ENCODE measurements at regions not wholly inside any gene's neighbourhood (a gene's known extent, or its start where the extent isn't known, plus 50 kb on each side); places are given as distances from the start of the nearest gene placed in this dataset.
A peak's percentile ranks its signal among the peaks of the same experiment; 100 is the strongest.

- no peaks in the 10 kb centered on the region for H3K36me3 ChIP-seq (ENCODE audit: control insufficient read depth, insufficient read depth, low read length)
- TF ChIP-seq, protein P1, sequence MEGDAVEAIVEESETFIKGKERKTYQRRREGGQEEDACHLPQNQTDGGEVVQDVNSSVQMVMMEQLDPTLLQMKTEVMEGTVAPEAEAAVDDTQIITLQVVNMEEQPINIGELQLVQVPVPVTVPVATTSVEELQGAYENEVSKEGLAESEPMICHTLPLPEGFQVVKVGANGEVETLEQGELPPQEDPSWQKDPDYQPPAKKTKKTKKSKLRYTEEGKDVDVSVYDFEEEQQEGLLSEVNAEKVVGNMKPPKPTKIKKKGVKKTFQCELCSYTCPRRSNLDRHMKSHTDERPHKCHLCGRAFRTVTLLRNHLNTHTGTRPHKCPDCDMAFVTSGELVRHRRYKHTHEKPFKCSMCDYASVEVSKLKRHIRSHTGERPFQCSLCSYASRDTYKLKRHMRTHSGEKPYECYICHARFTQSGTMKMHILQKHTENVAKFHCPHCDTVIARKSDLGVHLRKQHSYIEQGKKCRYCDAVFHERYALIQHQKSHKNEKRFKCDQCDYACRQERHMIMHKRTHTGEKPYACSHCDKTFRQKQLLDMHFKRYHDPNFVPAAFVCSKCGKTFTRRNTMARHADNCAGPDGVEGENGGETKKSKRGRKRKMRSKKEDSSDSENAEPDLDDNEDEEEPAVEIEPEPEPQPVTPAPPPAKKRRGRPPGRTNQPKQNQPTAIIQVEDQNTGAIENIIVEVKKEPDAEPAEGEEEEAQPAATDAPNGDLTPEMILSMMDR (IDR thresholded peaks at IDR 0.05; ENCODE audit: insufficient read depth, low read depth, low read length) = no peak
- DNase-seq (ENCODE audit: low read depth) = no peak
- ChIA-PET POLR2A (no interaction called here), CTCF (no interaction called here)
- no peak overlapping the region for H3K4me3 ChIP-seq (ENCODE audit: low read depth, low read length)
- no peaks in the 10 kb centered on the region for H3K27me3 ChIP-seq (ENCODE audit: control insufficient read depth, insufficient read depth, low read length)
These were observed 667.3 kb downstream of the SLC16A7 start for GRCh38 chr12:60263161-60263560.

DNA sequence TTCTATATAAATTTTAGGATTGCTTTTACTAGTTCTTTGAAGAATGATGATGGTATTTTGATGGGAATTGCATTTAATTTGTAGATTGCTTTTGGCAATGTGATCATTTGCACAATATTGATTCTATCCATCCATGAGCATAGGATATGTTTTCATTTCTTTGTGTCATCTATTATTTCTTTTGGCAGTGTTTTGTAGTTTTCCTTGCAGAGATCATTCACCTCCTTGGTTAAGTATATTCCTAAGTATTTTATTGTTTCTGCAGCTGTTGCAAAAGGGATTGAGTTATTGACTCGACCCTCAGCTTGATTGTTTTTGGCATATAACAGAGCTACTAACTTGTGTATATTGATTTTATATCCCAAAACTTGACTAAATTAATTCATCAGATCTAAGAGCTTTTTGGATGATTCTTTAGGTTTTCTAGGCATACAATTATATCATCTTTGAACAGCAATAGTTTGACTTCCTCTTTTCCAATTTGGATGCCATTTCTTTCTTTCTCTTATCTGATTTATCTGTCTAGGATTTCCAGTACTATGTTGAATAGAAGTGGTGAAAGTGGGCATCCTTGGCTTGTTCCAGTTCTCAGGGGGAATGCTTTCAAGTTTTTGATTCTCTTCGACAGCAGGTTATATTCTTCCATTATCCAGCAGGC lies 668.1 kb downstream of the SLC16A7 start:
- no peak for DNase-seq (ENCODE audit: low read depth)
- ChIA-PET CTCF (no interaction called here), POLR2A (no interaction called here)
- TF ChIP-seq, protein P1 (IDR thresholded peaks at IDR 0.05; ENCODE audit: insufficient read depth, low read depth, low read length) = no peak
- Histone ChIP-seq H3K27me3 (ENCODE audit: control insufficient read depth, insufficient read depth, low read length) (no peaks in the 10 kb centered on the region), H3K36me3 (ENCODE audit: control insufficient read depth, insufficient read depth, low read length) (no peaks in the 10 kb centered on the region), H3K4me3 (ENCODE audit: low read depth, low read length) (no peak overlapping the region)

- H3K36me3 ChIP-seq (ENCODE audit: control insufficient read depth, insufficient read depth, low read length) = no peaks in the 10 kb centered on the region
- TF ChIP-seq, protein P1 (IDR thresholded peaks at IDR 0.05; ENCODE audit: insufficient read depth, low read depth, low read length) = no peak
- ChIA-PET POLR2A (no interaction called here), CTCF (interaction anchor here (1.7 to 1.8 kb wide), 2 partner anchors 8 to 12 kb away, joined by 3 to 4 read pairs; no protein-coding TSS in a partner anchor)
- H3K4me3 ChIP-seq (ENCODE audit: low read depth, low read length) = no peak overlapping the region
- no peaks in the 10 kb centered on the region for H3K27me3 ChIP-seq (ENCODE audit: control insufficient read depth, insufficient read depth, low read length)
- no peak for DNase-seq (ENCODE audit: low read depth)
These were observed 669.9 kb downstream of the SLC16A7 start for GRCh38 chr12:60265741-60266140.

DNA sequence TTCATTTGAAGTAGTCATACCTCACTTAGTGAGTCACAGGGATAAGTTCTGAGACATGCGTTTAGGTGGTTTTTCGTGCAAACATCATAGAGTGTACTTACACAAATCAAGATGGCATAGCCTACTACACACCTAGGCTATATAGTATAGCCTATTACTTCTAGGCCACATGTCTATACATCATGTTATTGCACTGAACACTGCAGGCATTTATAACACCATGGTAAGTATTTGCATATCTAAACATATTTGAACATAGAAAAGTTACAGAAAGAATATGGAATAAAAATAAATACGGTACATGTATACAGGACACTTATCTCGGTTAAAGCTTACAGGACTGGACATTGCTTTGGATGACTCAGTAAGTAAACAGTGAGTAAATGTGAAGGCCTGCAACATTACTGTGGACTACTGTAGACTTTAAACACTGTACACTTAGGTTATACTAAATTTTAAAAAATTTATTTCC lies 670.6 kb downstream of the SLC16A7 start:
- TF ChIP-seq, protein P1 (IDR thresholded peaks at IDR 0.05; ENCODE audit: insufficient read depth, low read depth, low read length) = no peak
- CTCF ChIA-PET = interaction anchor here (1.7 to 1.8 kb wide), 2 partner anchors 9 to 13 kb away, joined by 3 to 4 read pairs; no protein-coding TSS in a partner anchor
- H3K36me3 ChIP-seq (ENCODE audit: control insufficient read depth, insufficient read depth, low read length) = no peaks in the 10 kb centered on the region
- no peaks in the 10 kb centered on the region for H3K27me3 ChIP-seq (ENCODE audit: control insufficient read depth, insufficient read depth, low read length)
- DNase-seq (ENCODE audit: low read depth) = peak; percentile 15
- POLR2A ChIA-PET = no interaction called here
- no peak overlapping the region for H3K4me3 ChIP-seq (ENCODE audit: low read depth, low read length)

DNA sequence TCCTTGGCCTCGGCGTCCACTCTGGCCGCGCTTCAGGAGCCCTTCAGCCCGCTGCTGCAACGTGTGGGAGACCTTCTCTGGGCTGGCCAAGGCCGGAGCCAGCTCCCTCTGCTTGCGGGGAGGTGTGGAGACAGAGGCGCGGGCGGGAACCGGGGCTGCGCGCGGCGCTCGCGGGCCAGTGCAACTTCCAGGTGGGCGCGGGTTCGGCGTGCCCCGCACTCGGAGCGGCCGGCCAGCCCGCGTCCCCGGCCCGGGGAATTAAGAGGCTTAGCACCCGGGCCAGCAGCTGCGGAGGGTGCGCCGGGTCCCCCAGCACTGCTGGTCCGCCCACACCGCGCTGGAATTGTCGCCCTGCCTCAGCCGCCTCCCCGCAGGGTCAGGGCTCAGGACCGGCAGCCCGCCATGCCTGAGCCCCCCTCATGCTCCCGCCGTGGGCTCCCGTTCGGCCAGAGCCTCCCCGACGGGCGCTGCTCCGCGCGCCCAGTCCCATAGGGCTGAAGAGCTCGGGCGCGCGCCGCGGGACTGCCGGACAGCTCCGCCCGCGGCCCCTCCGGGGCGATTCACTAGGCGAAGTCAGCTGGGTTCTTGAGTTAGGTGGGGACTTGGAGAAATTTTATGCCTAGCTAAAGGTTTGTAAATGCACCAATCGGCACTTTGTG lies 673.9 kb downstream of the SLC16A7 start:
- no peaks in the 10 kb centered on the region for H3K36me3 ChIP-seq (ENCODE audit: control insufficient read depth, insufficient read depth, low read length)
- H3K4me3 ChIP-seq (ENCODE audit: low read depth, low read length) = no peak overlapping the region
- TF ChIP-seq, protein P1 (IDR thresholded peaks at IDR 0.05; ENCODE audit: insufficient read depth, low read depth, low read length) = no peak
- POLR2A ChIA-PET = no interaction called here
- no peaks in the 10 kb centered on the region for H3K27me3 ChIP-seq (ENCODE audit: control insufficient read depth, insufficient read depth, low read length)
- CTCF ChIA-PET = interaction anchor here (1.5 kb wide), 1 partner anchor 9 kb away, joined by 5 read pairs; no protein-coding TSS in a partner anchor
- DNase-seq (ENCODE audit: low read depth) = no peak

Data from BJ (cell line).